ENCODE measurements at regions not wholly inside any gene's neighbourhood (a gene's known extent, or its start where the extent isn't known, plus 50 kb on each side); places are given as distances from the start of the nearest gene placed in this dataset.
A peak's percentile ranks its signal among the peaks of the same experiment; 100 is the strongest.
"Not testable (repeated sequence)": the region's sequence is repeated elsewhere in the genome, so short reads cannot be mapped to it uniquely, and the experiment has no call there.

GRCh38 chr5:58314356-58315210 is 145.3 kb downstream of the PLK2 start:
- Histone ChIP-seq H3K4me3 (no peak overlapping the region), H3K9me3 (no peaks in the 10 kb centered on the region), H3K27me3 (replicated peaks; ENCODE audit: insufficient read depth) (no peaks in the 10 kb centered on the region), H3K27ac (no peak overlapping the region), H3K36me3 (no peaks in the 10 kb centered on the region), H3K4me1 (replicated peaks) (no peaks in the 10 kb centered on the region)
- peak; percentile 8 for DNase-seq (ENCODE audit: low spot score)
- intact Hi-C loops (cut with DNase I): no loop called here
- WGBS: 52% methylated on average over 4 of the region's 4 CpGs
- TF ChIP-seq POLR2A (IDR thresholded peaks at IDR 0.05) (no peak), CTCF (IDR thresholded peaks at IDR 0.05) (no peak), POLR2AphosphoS5 (IDR thresholded peaks at IDR 0.05) (peak; percentile 23)

GRCh38 chr5:58312299-58312698 is 147.6 kb downstream of the PLK2 start:
- Histone ChIP-seq H3K4me3 (no peak overlapping the region), H3K27ac (no peak overlapping the region), H3K9me3 (no peaks in the 10 kb centered on the region), H3K27me3 (replicated peaks; ENCODE audit: insufficient read depth) (no peaks in the 10 kb centered on the region), H3K36me3 (no peaks in the 10 kb centered on the region), H3K4me1 (replicated peaks) (no peaks in the 10 kb centered on the region)
- WGBS: 83% methylated on average over 5 of the region's 5 CpGs
- DNase-seq (ENCODE audit: low spot score): no peak
- intact Hi-C loops (cut with DNase I): no loop called here
- no peak for TF ChIP-seq POLR2A (IDR thresholded peaks at IDR 0.05)

GRCh38 chr5:58311526-58311925 is 148.4 kb downstream of the PLK2 start:
- WGBS: 87% methylated on average over 3 of the region's 3 CpGs
- intact Hi-C loops (cut with DNase I): no loop called here
- no peaks in the 10 kb centered on the region for H3K27me3 ChIP-seq (replicated peaks; ENCODE audit: insufficient read depth)

GRCh38 chr5:58308384-58308783 is 151.5 kb downstream of the PLK2 start:
- H3K4me1 ChIP-seq (replicated peaks); DNase-seq (ENCODE audit: low spot score); H3K36me3 ChIP-seq; H3K27me3 ChIP-seq (replicated peaks; ENCODE audit: insufficient read depth); H3K9me3 ChIP-seq; H3K27ac ChIP-seq; intact Hi-C loops (cut with DNase I); H3K4me3 ChIP-seq: not testable (repeated sequence)
- 85% methylated on average over 2 of the region's 2 CpGs for WGBS

More at GRCh38 chr5:58311526-58311925, 148.4 kb downstream of the PLK2 start:
- H3K4me1 ChIP-seq (replicated peaks): no peaks in the 10 kb centered on the region
- no peaks in the 10 kb centered on the region for H3K36me3 ChIP-seq
- no peak for DNase-seq (ENCODE audit: low spot score)
- TF ChIP-seq POLR2A (IDR thresholded peaks at IDR 0.05) (no peak), CTCF (IDR thresholded peaks at IDR 0.05) (no peak), POLR2AphosphoS5 (IDR thresholded peaks at IDR 0.05) (no peak)
- no peak overlapping the region for H3K27ac ChIP-seq
- no peaks in the 10 kb centered on the region for H3K9me3 ChIP-seq
- H3K4me3 ChIP-seq: no peak overlapping the region

- WGBS: 93% methylated on average over 2 of the region's 2 CpGs
- Histone ChIP-seq H3K4me3 (no peak overlapping the region), H3K36me3 (no peaks in the 10 kb centered on the region), H3K27me3 (replicated peaks; ENCODE audit: insufficient read depth) (no peaks in the 10 kb centered on the region), H3K9me3 (no peaks in the 10 kb centered on the region), H3K4me1 (replicated peaks) (no peaks in the 10 kb centered on the region), H3K27ac (no peak overlapping the region)
- DNase-seq (ENCODE audit: low spot score): no peak
- TF ChIP-seq POLR2A (IDR thresholded peaks at IDR 0.05) (no peak), CTCF (IDR thresholded peaks at IDR 0.05) (no peak), POLR2AphosphoS5 (IDR thresholded peaks at IDR 0.05) (no peak)
- intact Hi-C loops (cut with DNase I): no loop called here
Observed at GRCh38 chr5:58300346-58300895, 159.5 kb downstream of the PLK2 start.

- intact Hi-C loops (cut with DNase I): no loop called here
- DNase-seq (ENCODE audit: low spot score): no peak
- no peaks in the 10 kb centered on the region for H3K27me3 ChIP-seq (replicated peaks; ENCODE audit: insufficient read depth)
- H3K27ac ChIP-seq: no peak overlapping the region
- no peak overlapping the region for H3K4me3 ChIP-seq
- no peaks in the 10 kb centered on the region for H3K9me3 ChIP-seq
- H3K36me3 ChIP-seq: no peaks in the 10 kb centered on the region
- TF ChIP-seq POLR2A (IDR thresholded peaks at IDR 0.05) (no peak), POLR2AphosphoS5 (IDR thresholded peaks at IDR 0.05) (no peak), CTCF (IDR thresholded peaks at IDR 0.05) (no peak)
- no peaks in the 10 kb centered on the region for H3K4me1 ChIP-seq (replicated peaks)
Observed at GRCh38 chr5:58299256-58299655, 160.6 kb downstream of the PLK2 start.
